HG02973 (cell line): ENCODE measurements at regions not wholly inside any gene's neighbourhood (a gene's known extent, or its start where the extent isn't known, plus 50 kb on each side); places are given as distances from the start of the nearest gene placed in this dataset.

ENCODE experiments used
- ATAC-seq: cut with Tn5 transposase; IDR thresholded peaks from one replicate; pipeline ENCODE4 v1.9.1; 2021; ENCODE audit warnings: moderate library complexity; ENCODE audit not compliant: unreplicated experiment

DNA sequence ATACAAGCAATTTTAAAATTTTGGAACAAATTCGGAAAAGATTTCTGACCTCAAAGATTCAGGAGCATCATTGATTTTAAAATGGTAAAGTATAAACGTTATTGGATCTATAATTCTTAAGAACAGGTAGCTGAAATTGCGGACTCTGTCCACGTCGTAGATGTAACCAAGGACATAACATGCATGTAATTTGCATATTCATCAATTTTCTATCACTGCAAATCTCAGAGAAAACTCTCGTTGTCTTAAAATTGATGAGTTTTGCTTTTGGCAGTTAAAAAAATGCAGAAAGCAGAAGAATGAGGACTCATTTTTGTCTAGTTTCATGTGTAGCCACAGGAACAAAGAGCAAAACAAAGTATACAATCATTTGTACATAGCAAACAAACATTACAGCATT, 1094.4 kb downstream of the SI start:
- ATAC-seq = no peak

DNA sequence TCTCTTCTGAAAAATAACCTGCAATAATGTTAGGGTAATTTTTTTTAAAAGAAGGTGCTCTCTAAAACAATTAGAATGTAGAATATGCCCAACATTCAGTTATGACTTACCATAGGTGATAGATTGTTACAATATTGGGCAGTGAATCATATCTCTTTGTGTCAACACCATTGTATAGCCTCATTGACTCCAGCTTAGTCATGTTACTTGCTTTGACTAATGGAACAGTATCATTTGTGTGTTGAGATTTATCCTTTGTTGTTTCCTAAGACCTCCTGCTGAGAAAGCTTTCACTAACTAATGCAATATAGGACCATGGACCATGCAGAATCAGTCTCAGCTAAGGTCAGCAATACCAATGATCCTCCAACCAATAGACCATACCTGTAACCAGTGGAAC, 1106.4 kb downstream of the SI start:
- no peak for ATAC-seq

DNA sequence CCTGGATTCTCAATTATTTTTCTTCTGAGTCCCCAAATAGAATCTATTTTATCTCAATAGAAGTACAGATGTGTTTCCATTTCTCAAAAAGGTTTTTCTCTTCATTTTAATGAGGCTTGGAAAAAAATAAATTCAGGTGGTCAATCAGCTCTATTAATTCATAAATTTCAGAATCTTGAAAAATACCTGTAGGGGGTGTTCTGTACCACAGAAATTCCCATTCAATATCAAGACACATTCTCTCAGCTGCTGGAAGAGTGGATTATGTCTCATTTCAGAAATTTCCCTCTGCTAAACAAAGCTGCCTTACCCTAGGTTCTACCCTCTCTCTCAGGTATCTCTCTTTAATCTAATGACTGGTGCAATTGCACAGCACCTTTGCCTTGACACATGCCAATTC, 1121.2 kb downstream of the SI start:
- ATAC-seq = no peak

DNA sequence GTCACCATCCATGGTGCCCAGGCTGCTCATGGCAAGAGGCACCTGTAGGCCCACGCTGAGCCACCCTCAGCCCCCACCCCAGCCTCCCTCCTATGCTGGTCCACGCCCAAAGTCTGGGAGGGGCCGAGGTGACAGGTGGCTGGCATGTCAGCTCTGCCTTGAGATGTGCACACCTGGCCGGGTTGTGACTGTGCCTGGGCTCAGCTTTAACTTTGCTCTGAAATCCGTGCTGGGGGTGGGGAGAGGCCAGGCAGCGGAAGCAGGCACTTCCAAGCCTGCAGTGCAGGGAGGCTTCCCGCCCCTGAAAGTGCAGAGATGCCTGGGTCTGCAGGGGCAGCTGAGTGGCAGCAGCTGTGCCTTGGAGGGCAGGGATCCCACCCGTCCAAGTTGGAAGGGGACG, 1124.8 kb downstream of the SI start:
- ATAC-seq = no peak

DNA sequence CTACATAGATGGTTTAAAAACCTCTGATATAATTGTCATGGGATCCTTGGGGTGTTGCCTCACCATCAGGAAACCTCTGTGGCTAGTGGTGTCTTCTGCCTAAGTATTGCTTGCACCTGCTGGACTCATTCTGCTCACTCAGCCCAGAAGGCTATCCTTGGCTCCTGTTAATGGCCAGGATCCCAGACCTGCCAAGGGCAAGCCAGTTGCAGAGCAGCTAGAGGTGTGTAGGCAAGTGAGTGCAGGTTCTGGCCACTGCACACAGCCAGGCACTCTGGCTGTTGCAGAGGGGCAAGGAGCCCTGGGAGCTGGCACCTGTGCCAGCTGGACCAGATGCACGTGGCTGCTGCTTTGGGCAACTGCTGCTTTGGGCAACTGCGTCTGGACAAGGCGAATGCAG, 1125.8 kb downstream of the SI start:
- ATAC-seq = no peak

DNA sequence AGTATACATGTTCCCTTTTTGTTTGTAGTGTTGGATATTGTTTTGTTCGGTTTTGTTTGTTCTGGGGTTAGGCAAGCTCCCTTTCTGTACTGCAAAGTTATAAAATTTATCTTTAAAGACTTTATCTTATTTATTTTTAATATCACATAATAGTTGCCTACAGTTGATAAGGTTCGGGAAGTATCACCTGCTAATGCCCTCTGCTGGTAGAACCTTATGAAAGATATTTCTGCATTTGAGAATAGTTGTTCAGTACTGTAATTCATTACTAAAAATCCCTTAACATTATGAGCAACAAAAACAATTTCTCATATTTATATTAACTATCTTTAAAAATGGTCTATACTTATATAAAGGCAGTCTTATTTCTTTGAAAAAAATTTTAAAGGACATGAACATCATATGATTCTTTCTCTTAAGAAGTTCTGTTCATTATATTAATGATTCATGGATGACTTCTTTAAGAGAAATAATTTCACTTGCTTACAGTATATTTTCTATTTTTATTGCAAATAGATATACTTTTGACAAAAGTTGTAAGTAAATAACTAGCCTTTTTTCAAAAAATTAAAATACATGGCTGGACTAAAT, 1126.8 kb downstream of the SI start:
- ATAC-seq = no peak

DNA sequence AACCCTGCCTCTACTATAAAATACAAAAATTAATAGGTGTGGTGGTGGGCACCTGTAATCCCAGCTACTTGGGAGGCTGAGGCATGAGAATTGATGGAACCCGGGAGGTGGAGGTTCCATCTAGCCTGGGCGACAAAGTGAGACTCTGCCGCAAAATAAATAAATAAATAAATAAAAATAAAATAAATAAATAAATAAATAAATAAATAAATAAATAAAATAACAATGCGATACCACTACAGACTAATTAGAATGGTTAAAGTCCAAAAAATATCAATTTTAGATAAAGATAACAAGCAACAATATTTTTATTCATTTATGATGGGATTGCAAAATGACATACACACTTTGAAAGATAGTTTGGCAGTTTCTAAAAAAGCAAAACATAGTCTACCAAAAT, 1131.5 kb downstream of the SI start:
- no peak for ATAC-seq

DNA sequence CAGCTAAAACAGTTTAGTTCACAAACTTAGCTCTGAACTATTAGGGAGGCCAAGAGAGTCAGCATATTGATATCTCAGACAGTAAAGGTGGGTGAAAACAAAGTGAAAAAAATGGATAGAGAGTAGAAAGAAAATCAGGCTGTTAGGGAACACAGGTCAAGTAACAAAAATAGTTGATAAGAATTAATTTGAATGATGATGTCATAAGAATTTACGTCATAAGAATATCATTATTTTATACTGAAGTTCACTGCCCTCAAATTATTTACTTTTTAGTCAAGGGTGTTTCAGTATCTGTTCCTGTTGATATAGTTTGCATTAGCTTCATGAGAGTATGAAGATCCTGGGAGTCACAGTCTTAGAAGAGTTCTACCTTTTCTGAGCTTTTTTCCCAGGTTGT, 1134.6 kb downstream of the SI start:
- no peak for ATAC-seq

DNA sequence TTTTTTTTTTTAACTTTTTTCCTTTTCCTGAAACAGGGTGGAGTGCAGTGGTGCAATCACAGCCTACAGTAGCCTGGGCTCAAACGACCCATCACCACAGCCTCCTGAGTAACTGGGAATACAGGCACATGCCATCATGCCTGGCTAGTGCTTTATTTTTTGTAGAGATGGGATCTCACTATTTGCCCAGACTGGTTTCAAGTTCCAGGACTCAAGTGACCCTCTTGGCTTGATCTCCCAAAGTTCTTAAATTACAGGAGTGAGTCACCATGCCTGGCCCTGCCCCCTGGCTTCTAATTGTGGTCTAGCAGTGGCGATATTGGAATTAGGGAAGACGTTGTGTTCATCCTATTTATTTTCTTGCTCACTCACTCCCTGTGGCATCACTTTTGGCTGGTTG, 1138.4 kb downstream of the SI start:
- no peak for ATAC-seq

DNA sequence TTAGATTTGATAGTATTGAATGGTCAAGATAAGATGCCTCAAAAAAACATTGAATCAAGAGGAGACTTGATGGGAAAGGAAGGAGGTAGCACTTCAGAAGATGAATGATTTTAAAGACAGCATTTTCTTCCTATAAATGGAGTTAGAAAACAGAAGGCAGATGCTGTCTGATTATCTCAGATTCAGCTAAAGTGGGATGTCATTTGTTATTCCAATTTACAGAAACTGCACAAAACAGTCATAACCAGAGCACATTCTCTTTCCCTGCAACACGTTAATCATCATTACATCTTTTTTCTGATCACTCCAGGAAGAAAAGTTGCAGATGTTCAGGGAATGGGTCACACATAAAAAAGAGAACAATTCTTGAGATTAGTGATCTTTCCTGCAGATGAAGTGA, 1141.8 kb downstream of the SI start:
- no peak for ATAC-seq

DNA sequence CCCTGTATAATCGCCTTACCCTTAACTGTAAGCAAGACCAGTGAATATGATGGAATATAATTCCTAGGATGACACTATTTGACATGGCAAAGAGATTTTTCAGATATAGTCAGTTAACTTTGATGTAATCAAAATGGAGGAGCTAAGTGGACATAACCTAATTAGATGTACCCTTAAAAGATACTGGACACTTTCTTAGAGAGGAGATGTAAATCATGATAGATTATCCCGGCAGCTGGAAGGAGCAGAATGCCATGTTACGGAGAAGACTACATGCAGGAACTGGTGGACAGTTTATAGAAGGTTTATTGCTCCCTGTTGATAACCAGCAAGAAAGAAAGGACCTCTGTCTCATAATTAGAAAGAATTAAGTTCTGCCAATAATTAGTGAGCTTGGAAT, 1142.9 kb downstream of the SI start:
- ATAC-seq = no peak

DNA sequence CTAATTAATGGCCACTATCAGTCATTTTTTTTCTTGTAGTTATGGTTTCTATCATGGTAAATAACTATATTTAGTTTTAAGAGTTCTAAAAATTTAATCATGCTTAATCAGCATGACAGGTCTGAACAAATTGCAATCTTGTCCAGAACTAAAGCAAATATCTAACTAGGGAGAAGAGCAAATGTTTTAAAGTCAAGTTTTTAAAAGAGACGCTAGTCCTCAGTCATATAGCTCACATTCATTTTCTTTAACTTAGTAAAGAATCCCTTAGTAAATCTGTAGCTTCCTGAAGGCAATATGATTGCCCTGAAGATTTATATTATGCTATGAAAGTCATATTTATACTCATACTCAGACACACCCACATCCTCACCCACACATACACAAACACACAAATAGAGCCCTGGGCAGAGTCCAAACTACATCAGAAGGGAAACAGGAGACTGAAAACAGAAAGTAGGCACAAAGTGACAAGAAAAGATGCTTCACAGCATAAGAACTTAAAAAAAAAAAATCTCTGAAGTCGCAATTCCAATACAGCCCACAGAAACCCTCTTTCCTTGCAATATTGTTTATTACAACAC, 1149.1 kb downstream of the SI start:
- ATAC-seq = no peak

DNA sequence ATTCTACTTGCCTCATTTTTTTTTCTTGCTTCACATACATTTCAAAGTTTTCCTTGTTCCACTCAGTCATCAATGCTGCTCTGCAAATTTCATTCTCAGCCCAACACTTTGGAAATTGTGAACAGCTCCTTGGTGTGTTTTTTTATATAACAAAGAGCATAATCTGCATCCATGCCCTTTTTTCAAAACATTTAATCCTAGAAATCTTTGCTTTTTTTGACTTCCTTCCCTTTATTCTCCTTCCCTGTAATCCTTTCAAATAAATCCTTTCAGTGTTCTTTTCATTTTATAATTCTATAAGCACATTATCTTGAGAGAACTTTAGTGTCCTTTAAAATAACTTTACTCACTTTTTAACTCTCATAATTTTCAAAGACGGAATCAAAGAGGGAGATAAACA, 1150.8 kb downstream of the SI start:
- ATAC-seq = no peak

DNA sequence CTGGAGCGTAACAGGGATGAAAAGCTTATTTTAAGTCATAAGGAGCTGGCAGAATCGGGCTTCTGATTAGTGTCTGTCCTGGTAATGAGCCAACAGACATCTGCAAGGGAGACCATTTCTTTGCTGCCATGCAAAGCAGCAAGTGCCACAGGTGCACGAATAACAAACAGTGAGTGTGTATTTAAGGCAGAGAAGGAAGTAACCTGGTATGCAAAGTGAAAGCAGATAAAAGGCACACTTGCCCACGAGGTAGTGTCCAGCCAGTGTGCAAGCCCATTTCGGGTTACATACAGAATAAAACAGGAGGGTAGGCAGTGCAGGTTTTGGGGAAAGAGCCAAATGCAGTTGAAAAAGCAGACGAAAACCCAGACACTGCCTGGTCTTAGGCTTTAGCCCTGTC, 1153.7 kb downstream of the SI start:
- no peak for ATAC-seq

DNA sequence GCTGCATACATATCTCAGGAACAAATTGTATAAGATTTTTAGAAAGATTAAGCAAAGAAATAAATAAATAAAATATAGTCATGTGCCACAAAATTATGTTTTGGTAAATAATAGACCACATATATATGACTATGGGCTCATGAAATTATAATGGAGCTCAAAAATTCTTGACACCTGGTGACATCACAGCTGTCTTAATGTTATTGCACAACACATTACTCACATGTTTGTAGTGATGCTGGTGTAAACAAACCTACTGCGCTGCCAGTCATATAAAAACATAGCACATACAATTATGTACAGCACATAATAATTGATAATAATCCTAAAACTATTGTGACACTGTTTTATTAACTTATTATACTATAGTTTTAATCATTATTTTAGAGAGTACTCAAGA, 1159.1 kb downstream of the SI start:
- ATAC-seq = no peak

DNA sequence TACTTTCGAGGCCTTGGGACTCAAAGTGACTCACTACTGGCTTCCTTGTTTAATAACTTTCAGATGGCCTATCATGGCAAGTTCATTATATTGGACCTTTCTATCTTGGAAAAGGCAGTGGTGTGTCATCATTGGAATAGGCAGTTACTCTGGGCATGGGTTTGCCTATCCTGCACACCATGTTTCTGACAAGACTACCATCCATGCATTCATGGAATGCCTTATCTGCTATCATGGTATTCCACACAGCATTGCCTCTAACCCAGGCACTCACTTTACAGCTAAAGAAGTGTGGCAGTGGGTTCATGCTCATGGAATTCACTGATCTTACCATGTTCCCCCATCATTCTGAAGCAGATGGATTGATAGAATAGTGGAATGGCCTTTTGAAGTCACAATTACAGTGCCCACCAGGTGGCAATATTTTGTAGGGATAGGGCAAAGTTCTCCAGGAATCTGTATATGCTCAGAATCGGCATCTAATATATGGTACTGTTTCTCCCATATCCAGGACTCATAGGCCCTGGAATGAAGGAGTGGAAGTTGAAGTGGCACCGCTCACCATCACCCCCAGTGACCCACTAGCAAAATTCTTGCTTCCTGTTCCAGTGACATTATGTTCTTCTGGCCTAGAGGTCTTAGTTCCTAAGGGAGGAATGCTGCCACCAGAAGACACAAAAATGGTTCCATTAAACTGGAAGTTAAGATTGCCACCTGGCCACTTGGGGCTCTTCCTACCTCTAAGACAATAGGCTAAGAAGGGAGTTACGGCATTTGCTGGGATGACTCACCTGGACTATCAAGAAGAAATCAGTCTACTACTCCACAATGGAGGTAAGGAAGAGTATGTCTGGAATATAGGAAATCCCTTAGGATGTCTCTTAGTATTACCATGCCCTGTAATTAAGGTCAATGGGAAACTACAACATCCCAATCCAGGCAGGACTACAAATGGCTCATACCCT, 1161.4 kb downstream of the SI start:
- no peak for ATAC-seq

DNA sequence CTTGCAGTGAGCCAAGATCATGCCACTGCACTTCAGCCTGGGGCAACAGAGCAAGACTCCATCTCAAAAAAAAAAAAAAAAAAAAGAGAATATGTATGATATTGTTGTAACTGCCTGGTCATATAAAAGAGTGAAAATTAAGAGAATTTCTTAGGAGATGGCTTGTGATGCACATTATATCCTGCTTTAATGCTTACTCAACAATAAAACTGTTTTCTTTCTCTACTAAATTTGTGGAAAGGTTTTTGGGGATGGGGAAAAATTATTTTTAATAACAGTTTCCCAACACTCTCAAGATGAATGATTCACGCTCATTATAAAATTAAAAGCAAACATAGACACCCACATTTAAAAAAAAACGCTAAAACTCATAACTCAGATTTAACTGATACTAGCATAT, 1163.0 kb downstream of the SI start:
- ATAC-seq = no peak

DNA sequence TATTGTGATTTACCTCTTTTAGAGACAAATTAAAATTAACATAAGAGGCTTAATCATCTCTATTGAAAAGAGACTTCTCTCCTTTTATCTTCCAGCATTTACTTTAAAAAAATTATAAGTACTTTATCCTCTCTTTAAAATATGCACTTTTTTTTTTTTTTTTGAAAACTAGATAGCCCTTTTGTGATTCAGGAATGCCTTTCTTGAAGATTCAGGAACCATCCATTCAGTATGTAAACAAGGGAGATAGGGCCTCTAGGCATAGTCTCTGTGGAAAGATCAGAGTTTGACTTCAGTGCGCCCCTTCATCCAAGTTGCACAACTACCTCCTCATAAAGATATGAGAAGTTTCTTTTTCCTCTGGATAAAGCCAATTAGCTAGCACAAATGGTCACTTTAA, 1163.7 kb downstream of the SI start:
- no peak for ATAC-seq

DNA sequence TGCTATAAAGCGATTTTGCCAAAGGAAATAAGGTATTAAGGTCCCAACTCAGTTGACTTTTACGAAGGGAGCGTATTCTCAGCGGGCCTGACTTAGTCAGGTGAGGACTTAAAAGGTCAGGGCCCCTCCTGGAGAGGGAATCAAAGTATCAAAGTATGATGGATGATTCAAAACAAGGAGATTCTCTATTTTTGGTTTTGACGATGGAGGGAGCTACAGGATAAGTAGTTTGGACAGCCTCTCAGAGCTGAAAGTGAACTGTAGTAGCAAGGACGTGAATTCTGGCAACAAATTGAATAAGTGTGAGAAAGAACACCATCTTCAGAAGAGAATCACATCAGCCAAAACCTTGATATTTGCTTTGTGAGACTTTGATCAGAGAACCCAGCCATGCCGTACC, 1186.5 kb downstream of the SI start:
- no peak for ATAC-seq

DNA sequence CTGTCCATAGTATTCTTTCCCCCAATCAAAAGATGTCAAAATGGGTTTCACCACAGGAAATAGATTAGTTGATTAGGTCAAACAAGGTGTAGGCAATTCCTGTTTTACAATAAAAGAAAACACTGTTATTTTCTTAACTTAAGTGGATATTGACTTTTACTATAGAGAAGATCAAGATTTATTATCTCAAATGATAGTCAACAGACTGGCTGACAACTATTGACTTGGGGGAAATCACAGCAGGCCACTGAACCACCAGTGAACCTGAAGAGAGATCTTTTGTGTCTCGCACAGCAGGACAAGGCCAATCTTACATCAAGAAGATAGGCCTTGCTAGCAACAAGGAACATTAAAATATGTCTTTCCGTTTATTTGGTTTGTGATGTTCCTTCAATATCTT, 1187.6 kb downstream of the SI start:
- ATAC-seq = no peak

DNA sequence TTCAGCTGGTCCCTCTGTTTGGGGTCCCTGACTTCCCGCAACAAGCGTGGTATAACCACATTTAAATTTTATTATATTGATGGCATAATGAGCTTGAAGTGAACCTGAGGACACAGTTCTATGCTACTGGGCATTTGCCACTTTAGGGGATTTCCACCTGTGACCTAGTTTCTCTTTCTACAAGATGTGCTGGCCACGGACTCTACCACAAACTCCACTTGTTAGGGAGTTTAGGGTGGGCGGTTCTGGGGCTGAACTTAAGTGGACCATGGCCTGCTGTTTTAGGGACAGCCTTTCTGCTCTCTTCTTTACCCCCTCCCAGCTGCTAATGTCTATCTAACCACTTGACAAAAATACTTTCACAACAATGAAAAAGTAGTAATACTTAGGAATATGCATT, 1199.1 kb downstream of the SI start:
- no peak for ATAC-seq

DNA sequence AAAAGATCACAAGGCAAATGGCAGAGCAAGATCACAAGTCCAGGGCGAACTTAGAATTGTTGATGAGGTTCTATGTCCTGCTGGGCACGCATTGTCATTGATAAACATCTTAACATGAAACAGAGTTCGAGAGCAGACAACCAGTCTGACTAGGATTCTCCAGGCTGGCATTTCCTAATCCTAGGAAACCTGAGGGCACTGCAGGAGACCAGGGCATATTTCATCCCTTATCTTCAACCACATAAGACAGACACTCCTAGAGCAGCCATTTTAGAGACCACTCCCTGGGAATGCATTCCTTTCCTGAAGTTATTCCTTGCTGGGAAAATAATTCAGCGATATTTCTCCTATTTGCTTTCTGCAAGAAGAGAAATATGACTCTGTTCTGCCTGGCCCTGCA, 1199.9 kb downstream of the SI start:
- no peak for ATAC-seq
